ENCODE measurements at regions not wholly inside any gene's neighbourhood (a gene's known extent, or its start where the extent isn't known, plus 50 kb on each side); places are given as distances from the start of the nearest gene placed in this dataset.
A peak's percentile ranks its signal among the peaks of the same experiment; 100 is the strongest.

DNA sequence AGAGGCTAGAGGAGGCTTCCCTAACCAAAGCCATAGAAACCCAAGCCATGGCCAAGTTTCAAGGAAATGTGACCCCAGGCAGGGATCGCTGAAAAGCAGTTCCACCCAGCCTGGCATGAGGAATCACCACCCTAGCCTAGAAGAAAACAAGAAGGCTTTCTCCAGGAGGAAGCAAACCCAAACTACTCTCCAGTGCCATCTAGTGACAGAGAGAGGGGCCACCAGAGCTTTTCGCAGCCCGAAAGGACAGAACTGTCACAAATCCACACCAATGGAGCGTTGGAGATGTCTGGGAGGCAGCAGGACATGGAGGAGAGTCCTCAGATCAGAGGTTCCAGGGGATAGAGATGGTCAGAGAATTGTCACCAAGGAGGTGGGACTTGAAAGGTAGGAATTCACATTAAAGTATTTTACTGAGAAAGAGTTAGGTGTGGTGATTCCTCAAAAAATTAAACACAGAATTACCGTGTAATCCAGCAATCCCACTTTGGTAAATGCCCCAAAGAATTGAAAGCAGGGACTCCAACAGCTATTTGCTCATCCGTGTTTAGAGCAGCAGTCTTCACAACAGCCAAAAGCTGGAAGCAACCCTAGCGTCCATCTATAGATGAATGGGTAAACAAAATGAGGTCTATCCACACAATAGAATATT is 67.3 kb upstream of the NUP50 start:
- DNase-seq, result peak; percentile 42

DNA sequence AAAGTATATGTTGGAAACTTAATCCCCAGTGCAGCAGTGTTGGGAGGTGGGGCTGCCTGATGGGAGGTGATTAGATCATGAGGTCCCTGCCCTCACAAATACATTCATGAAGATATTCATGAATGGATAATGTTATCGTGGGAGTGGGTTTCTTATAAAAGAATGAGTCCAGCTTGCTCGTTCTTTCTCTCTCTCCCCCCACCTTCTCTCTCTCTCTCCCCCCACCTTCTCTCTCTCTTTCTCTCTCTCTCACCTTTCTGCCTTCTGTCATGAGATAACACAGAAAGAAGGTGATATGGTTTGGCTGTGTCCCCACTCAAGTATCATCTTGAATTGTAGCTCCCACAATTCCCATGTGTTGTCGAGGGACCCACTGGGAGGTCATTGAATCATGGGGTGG is 66.7 kb upstream of the NUP50 start:
- DNase-seq, result no peak

GRCh38 chr22:45098056-45098455 is 65.7 kb upstream of the NUP50 start:
- no peak for DNase-seq

DNA sequence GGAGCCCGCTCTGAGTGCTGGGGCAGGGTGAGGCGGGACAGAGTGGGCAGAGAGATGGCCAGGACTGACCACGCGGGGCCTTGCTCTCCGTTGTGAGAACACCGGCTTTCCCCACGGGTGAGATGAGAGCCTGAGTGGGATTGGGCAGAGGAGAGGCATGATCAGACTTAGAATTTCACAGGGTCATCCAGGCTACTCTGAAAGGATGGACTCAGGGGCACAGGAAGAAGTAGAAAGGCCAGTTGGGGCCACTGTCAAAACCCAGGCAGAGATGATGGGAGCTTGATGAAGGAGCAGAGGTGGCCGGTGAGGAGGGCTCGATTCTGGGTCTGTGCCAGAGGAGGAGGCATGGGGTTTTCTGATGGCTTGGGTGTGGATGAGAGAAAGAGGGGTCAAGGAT is 63.8 kb upstream of the NUP50 start:
- DNase-seq, result no peak

DNA sequence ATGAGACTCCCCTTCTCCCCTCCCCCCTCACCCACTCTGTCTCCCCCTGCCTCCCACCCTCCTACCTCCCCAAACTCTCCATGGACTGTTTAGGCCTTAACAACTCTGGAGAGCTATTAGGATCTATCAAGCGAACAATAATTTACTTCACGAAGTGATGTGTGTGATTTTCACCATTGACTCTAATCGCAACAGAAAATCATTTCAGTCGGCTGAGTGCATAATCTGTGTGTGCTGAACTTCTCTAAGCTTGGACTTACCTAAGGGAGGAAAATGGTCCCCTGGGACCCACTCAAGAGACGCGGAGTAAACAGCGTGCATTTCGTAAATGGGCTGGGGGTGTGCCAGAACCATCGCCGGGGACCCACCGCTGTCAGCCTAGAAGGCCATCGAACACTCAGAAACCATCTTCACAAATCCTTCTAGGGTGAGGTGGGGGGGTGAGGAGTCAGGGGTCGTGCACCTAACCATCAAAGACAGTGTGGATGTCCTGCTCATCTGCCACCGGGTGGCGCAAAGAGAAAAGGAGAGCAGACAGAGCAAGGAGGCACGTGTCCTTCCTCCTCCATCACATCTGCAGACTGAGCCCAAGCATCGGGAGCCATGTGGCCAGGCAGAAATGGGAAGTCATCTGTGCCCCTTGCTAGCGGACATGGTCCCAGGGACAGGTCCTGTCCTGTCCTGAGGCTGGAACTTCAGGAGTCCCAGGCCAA is 62.1 kb upstream of the NUP50 start:
- peak; percentile 45 for DNase-seq

DNA sequence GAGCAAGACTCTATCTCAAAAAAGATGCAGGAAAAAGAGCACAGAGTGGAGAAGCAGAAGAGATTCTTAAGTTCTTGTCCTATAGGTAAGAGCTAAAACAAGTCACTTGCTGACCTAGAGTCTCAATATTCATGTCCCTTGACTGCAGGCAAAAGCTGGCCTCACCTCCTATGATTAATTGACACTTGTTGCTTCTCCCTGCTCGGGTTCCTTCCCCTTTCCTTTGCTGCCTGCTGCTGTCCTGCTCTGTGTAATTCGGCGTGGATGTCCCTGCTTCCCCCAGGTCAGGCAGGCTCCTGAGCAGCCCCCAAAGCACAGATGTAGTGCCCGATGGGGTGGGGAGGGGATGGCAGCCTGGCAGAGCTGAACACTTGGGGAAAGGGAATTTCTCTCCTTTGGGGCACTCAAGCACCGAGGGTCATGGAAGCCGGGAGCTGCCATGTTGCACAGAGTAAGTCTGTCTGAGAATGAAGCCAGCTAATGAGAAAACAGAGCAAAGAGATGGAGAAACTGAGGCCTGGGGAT is 60.8 kb upstream of the NUP50 start:
- DNase-seq, result no peak

DNA sequence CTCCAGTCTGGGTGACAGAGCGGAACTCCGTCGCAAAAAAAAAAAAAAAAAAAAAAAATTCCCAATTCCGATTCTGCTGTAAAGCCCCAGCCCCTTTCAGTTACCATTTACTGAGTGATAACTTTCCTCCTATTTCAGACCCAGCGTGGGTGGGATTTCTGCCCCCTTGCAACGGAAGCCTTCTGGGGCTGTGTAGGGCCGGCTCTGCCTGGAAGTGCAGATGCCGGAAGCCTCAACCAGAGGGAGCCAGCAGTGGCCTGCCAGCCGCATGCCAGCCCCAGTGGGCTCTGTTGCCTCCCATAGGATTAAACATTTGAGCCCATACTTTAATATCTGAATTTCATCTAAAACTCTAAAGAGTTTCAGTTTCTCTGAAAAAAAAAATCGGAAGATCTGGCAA is 60.0 kb upstream of the NUP50 start:
- no peak for DNase-seq

DNA sequence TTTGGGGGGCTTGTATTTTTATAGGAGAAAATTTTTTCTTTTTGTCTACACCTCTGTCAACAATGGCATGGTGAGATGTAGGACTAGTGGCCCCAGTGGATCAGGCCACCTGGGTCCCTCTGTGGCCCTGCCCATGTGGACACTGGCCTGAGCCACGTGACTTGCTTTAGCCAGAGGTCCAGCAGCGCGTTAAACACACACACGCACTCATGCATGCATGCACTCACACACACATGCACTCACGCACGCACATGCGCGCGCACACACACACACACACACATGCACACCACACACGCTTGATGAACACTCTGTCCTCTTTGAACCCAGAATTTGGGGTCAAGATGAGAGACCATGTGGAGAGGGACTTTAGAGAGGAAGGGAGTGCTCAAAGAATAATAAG is 59.4 kb upstream of the NUP50 start:
- no peak for DNase-seq

DNA sequence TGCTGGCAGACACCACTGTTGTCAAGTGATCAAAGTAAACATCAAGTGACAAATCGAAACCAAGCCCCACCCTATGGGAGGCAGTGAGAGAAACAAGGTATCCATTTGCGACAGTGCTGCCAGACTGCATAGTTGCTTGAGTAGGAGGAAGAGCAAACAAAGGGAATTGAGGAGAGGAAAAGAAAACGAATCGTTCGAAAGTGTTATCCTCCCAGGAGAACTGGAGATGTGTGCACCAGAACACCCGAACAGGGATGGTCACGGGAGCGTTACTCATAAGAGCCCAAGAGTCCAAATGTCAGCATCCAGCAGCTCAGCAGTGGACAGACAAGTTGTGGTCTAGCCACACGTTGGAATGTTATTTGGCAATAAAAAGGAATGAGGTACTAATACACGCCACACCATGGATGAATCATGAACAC is 58.4 kb upstream of the NUP50 start:
- no peak for DNase-seq

- no peak for DNase-seq
Measured at GRCh38 chr22:45107671-45108070, 56.1 kb upstream of the NUP50 start.

GRCh38 chr22:45112136-45112879 is 51.4 kb upstream of the NUP50 start:
- no peak for DNase-seq
